HK-2 (cell line): ENCODE measurements at regions not wholly inside any gene's neighbourhood (a gene's known extent, or its start where the extent isn't known, plus 50 kb on each side); places are given as distances from the start of the nearest gene placed in this dataset.
"Not testable (repeated sequence)": the region's sequence is repeated elsewhere in the genome, so short reads cannot be mapped to it uniquely, and the experiment has no call there.

Source experiments
- DNase-seq: peaks from one replicate; pipeline ENCODE4 v3.0.0-alpha.2; 2018; ENCODE audit not compliant: unreplicated experiment

DNA sequence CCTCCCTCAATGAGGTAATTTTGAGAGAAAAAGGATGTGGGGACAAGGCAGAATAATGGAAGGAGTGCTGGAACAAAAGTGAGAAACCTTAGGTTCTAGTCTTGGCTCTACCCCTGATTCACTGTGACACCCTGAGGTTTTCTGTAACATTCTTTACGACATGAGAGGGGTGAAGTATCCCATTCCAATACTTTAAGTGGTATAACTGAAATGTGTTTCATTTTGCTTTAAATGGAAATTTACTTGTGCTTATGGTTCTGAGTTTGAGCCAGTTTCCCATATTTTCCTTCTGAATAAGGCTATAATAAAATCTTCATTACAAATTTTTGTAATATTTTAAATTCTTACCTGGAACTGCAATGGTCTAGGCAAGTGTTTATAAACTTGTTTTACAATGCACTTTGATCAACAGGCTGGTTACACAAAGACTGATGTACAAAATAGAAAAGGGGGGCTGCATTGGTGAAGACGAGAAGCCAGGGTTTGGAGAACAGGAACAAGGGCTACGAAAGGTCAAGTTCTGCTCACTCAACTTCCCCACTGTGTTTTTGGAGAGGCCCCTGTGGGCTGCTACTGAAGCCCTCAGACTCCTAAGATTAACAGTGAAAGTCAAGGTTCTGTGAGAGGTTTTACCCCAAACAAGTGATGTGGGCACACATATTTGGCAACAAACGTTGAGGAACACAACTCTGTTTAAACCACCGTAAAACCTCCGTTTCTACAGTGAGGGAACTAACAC is 171.9 kb upstream of the ELL2 start:
- no peak for DNase-seq

DNA sequence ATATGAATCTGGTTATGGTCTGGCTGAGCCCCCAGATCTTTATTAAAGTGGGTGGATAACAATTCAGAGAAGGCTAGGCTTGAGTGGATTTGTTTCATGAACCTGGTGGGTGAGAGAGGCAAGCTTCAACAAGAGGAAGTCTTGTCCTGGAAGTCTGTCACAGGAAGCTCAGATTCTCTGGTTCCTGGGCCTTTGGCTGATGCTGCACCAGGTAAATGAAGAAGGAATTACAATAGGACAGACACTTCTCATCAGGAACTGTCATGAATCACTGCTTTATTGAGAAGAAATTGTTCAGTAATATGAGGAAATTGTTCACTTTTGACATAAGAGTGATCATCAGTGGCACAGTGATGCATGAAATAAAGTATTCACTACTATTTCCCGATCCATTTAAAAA is 167.6 kb upstream of the ELL2 start:
- DNase-seq: no peak

DNA sequence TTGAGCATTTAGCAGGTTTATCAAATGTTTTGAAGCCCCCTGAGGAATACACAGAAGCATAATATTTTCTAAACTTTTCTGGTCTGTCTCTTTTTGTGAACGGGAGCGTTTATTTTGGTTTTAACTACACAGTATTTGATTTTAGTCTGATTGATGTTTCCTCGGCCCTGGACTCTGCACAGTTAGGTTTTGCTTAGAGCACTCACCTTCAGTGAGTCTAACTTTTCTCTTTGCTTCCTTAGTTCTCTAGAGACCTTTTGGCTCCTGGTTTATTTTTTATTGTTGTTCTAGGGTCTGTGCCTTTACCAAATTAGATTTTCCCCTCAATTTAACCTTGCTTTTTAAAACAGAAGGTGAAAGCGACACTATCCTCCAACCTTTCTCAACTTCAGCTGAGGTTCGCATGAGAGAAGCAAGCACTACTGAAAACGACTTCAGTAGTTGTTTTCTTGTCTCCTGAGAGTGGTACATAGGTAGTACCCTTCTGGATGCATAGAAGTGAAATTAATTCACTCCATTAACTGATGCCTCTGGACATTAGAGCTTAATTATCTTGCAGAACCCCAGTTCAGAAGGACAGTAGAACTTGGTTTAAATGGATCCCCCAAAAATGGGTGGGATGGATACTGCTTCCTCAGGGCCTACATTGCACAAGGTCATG is 166.7 kb upstream of the ELL2 start:
- DNase-seq: no peak

DNA sequence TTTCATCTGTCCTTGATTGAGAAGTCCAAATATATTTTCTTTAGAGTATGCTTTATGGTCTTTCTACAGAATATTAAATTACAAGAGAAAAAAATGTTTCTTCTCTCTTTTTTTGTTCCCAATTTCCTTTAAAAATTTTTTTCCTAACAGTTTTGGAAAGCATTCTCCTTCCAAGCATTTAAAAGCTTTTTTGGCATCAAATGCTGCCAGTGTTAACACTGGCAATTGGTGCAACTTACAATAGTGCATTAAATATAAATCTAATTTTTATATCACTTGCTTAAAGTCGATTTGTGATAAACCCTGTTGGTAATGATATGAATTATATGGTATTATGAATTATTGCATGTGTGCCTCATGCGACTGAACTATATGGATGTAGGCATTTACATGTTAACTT is 165.9 kb upstream of the ELL2 start:
- no peak for DNase-seq

DNA sequence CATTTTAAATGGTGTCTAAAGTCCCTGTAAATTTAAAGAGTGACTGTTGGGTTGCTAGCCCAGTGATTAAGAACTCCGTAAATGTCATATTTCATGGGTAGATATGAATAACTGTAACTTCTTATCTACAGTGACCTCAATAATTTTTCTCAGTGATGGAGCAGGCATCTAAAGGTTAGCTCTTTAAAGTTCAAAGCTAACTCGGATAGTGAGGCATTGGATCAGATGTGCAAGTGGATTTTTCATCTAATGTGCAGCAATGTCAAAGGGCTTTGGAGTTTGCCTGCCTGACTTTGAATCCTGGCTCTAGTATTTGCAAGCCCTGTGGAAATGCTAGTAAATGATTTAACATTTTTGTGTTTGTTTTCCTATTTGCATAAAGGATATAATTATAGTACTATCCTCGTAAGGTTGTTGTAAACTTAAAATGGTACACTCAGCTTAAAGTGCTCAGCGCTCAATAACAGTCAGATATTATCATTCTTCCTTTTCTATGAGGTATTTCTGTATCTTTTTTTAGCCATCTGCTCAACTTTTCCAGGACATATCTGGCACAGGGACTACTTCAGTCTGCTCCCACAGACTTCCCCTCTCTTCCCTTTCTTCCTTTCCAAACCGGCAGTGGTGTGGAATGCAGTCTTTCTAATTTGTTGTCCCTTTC is 163.7 kb upstream of the ELL2 start:
- no peak for DNase-seq

DNA sequence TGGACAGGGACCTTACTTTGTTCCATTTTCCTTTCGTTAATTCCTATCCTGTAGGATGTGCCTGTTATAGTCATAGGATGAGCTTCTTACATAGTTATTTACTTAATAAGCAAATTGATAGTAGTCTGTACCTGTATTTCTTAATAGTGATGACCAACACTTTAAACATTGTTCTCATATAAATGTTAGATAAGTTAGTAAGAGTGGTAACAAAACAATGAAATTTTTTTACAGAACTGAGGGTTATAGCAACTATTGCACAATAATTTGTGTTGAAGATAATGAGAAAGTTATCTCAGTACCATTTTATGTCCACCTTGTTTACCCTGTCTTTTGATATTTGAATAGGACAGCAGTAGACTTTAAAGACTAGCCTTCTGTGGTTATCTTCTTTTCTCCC is 162.9 kb upstream of the ELL2 start:
- no peak for DNase-seq

DNA sequence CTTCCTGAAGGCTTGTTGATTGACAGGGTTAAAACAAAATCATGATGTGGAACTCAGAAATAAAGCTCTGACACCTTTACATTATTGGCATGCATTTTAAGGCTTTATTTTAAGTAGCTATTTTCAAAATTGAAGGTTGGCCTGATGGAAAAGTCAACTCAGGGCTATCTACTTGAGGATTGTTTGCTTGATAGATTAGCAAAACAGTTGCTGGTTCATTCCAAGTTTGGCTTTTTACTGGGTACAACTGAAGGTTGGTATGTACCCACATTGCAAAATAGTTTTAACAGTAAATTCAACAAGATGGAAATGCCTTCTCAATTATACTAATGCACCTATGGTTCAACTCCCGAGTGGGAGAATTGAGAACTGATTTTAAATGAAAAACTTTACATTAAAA is 161.8 kb upstream of the ELL2 start:
- DNase-seq: no peak

DNA sequence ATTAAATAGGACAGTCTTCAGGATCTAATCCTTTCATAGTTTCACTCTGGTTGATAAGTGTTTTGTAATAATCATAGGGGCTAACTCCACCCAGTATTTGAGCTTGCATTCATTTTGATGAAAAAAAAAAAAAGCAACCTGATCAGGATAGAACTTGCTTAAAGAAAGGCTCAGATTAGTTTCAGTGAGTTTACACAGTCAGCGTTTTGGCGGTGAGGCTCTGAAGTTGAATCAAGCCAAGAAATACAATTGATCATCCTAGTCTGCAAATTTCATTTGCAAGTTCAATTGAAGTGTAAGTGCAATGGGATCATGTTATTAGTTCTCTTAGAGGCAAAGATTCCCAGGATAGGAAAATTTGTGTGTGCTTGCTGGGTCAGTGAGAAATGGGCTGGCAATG is 159.7 kb upstream of the ELL2 start:
- no peak for DNase-seq

DNA sequence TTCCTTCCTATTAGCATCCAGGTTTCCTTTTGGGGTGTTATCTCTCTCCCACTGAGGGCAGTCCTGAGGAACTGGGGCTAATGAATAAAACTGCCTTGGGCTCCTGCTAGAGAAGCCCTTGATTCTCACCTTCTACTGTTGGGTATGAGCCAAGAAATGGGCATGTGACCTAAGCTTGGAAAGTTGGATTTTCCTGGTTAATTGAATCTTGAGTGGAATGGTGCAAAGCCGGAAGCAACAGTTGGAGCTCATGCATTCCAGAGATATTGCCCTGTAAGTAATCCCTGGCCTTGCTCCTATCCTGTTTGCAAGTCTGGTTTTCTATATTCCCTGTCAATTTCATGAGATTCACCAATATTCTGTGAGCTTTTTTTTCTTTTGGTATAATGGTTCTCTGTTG is 158.5 kb upstream of the ELL2 start:
- no peak for DNase-seq

DNA sequence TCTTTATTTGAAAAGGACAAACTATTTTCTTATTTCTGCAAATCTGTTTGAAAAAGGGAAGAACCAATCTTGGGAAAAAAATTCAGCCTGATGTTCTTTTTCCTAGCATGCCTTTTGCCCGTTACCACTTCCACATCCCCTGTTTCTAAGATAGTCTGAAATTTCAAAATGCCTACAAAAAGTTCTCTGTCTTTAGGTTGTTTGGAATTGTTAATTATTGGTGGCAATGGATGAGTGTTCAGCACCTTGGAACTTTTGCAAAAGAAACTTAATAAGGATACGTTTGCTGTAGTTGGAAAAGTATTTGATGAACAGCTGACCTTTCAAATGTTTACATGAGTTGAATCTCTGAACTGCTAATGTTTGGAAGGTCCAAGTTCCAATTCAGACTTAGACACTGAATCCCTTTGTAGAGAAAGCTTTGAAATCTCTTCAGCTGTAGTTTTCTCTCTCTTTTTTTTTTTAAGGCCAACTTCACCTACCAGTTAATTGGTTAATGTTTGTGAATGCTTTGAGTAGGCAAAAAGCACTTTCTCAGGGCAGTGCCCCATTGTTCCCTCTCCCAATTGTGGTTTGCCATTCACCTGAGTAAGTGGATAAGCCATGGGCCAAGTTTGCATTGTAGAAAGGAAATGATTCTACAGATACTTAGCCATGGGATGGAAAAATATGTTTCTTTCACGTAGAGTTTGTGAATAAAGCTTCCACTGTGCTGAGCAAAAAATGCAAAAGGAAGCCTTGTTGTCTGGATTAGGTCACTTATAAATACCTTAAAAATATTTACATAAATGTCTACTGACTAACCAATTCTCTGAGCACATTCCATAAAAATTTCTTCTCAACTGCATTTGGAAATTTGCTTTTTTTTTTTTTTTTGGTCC is 156.4 kb upstream of the ELL2 start:
- no peak for DNase-seq

DNA sequence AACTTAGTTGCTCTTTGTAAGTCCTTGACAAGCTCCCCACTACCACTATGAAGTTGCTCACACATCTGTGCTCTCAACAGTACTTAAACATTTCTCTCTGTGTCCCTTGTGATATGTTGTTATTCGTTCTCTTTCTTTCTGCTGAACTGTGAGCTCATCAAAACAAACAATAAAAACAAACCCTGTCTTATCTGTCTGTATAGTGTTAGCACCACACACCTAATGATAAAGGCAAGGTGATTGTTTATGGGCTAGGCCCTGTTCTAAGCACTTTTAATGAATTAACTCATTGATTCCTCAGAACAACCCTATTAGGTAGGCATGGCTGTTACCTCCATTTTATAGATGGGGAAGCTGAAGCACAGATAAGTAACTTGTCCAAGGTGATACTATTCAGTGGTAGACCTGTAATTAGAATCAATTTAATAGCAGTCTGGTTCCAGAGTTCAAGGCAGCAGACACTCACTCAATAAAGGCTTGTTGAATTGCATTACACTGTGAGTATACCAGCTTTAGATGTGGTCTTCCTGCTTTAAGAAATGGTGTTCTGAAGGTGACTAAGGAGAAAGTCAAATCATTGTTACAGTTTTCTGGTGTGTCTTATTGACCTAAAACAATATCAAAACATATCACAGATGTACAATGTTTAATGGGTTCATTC is 153.6 kb upstream of the ELL2 start:
- no peak for DNase-seq

DNA sequence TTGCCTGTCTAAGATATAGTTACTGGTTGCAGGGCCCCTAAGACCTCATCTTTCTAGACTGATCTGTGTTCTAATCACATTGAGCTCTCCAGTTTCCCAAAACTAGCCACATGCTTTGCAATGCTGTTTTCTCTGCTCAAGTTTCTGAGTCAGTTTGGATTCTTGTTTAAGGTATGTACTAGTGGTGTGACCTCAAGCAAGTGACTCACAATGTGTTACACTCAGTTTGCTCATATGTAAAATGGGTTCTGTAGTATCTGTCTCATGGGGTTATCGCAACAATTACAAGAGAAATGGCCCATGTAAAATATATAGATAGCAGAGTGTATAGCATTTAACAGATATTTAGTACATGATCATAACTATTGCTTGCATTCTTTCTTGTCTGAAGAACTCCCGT is 153.1 kb upstream of the ELL2 start:
- DNase-seq: peak; percentile 2

DNA sequence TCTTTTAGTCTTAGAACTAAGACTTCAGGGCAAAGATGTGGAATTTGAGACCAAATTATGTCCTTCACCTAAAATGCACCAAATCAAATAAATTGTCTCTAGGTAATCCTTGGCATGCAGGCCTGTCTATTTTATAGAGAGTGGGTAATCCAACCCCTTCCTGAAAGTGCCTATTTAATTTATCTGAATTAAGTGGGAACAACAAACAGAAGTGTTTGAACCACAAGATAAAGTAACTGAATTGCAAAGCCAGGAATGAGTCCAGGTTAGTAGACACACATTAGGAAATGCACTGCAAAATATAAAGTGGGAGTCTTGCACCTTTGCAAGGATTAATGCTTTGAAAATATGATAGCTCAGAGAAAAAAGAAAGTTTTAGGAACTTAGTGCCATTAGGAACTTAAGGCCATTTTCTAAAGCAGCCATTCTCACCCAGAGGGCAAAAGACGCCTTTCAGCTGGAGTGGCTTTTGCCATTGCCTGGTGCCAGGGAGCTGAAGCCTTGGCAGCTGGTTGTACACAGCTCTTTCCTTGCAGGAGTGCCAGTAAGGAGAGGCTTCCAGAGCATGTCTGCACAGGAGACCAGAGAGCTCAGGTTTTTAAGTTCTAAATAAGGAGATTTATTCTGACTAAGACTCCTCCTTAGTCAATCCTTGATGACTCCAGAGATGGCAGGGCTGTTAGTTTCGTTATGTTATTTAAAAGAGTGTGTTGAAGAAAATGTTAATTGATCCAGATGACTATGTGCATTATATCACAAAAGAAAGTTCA is 151.7 kb upstream of the ELL2 start:
- DNase-seq: no peak

DNA sequence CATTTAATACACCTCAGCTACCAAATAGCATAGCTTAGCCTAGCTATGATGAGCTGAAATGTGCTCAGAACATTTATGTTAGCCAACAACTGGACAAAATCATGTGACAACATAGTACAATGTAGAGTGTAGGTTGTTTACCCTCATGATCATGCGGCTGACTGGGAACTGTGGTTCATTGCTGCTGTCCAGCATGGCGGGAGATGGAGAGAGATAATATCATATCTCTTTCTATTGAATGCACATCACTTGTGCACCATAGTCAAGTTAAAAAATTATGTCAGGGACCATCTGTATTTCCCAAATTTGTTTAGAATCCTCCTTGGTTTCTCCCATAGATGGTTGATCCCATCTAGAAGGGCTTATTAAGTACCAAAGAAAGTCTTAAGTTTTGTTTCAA is 151.1 kb upstream of the ELL2 start:
- DNase-seq: no peak

DNA sequence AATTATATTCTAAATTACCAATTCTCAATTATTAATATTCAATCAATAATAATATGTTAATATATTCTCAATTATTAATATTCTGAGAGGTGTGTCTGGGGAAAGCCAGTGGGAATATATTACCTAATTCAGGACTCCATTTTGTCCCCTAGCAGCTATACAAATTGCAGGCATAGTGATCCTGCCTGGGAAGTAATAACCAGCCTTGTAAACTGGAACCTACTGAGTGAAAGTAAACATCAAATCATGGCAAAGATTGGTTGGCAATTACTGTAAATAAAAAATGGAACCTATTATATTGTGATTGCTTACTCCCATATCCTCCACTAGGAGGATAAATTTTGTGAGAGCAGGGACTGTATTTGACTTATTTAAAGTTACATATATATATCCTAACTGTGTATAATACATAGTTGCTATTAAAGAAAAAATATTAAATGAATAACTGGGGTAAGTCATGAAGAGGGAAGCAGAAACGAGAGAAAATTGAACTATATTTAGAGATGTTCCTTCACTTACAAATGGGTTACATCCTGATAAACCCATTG is 150.5 kb upstream of the ELL2 start:
- DNase-seq: no peak

DNA sequence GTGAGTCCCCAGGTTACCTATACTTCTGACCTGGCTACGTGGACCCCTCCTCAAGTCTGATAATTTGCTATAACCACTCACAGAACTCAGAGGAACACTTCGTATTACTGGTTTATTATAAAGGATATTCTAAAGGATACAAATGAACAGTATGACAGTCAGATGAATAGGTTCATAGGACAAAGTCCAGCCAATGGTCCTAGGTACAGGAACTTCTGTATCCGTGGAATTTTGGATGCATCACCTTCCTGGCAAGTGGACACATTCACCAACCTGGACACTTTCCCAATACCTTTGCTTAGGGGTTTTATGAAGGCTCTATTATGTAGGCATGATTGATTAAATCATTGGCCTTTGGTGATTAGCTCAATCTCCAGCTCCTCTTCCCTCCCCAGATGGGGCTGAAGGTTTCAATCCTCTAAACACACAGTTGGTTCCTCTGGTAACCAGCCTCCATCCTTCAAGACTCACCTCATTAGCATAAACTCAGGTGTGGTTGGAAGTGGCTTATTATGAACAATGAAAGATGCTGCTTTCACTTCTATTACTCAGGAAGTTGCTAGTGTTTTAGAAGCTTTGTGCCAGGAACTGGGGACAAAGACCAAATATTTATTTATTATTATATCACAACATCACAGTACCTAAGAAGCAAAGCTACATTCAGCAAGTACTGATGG is 149.6 kb upstream of the ELL2 start:
- DNase-seq: no peak

DNA sequence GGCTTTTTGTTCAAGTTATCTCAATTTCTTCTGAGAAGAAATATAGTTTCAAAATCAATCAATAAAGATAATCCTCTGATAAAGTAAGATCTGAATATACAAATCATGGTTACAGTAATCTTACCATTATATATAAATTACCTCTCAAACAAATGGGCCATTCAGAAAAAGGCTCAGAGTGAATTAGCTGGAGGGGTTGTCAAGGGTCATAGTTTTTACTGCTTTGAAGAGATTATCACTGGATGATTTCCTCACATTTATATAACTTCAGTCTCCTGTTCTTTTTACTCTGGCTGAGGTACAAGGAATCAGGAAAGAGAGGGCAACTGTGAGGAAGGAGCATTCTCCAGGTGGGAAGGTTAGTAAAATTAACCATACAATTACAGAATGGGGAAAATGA is 148.6 kb upstream of the ELL2 start:
- DNase-seq: no peak

DNA sequence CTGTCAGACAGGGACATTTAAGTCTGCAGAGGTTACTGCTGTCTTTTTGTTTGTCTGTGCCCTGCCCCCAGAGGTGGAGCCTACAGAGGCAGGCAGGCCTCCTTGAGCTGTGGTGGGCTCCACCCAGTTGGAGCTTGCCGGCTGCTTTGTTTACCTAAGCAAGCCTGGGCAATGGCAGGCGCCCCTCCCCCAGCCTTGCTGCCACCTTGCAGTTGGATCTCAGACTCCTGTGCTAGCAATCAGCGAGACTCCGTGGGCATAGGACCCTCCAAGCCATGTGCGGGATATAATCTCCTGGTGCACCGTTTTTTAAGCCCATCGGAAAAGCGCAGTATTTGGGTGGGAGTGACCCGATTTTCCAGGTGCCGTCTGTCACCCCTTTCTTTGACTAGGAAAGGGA is 147.0 kb upstream of the ELL2 start:
- DNase-seq: not testable (repeated sequence)

DNA sequence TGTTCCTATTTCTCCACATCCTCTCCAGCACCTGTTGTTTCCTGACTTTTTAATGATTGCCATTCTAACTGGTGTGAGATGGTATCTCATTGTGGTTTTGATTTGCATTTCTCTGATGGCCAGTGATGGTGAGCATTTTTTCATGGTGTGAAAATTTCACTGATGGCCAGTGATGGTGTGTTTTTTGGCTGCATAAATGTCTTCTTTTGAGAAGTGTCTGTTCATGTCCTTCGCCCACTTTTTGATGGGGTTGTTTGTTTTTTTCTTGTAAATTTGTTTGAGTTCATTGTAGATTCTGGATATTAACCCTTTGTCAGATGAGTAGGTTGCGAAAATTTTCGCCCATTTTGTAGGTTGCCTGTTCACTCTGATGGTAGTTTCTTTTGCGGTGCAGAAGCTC is 142.2 kb upstream of the ELL2 start:
- not testable (repeated sequence) for DNase-seq
